Astrocyte of the spinal cord (primary cell): ENCODE measurements at regions not wholly inside any gene's neighbourhood (a gene's known extent, or its start where the extent isn't known, plus 50 kb on each side); places are given as distances from the start of the nearest gene placed in this dataset.

Experiments used
- DNase-seq: peaks from one replicate; pipeline ENCODE4 v3.0.0; 2011; ENCODE audit warnings: low read depth, low spot score
- H3K4me3 ChIP-seq: 2 replicates; pipeline ENCODE4 v1.5.1; 2011; ENCODE audit warnings: low read depth, mild to moderate bottlenecking, low read length, moderate library complexity
- CTCF ChIP-seq: IDR thresholded peaks from 2 replicates; pipeline ENCODE4 v1.5.1; 2012; ENCODE audit warnings: low read depth, mild to moderate bottlenecking, low read length, inconsistent platforms
- in situ Hi-C: cut with HindIII; loops from 2 replicates; pipeline ENCODE4 v1.10.0; 2017; ENCODE audit warnings: low sequenced_read_pairs

GRCh38 chr10:29896053-29896452 is 163.3 kb downstream of the JCAD start:
- in situ Hi-C loops = no loop called here
- no peak overlapping the region for H3K4me3 ChIP-seq
- peak; percentile 85 for DNase-seq
- TF ChIP-seq CTCF = no peak

- DNase-seq = peak; percentile 100
- no peak overlapping the region for H3K4me3 ChIP-seq
- in situ Hi-C loops = no loop called here
- TF ChIP-seq CTCF = no peak
These were observed 163.9 kb downstream of the JCAD start for GRCh38 chr10:29895456-29895855.

- in situ Hi-C loops = no loop called here
- no peak for DNase-seq
- H3K4me3 ChIP-seq = no peak overlapping the region
- no peak for TF ChIP-seq CTCF
These were observed 171.1 kb downstream of the JCAD start for GRCh38 chr10:29888321-29888720.

GRCh38 chr10:29886299-29886698 is 173.1 kb downstream of the JCAD start:
- TF ChIP-seq CTCF = no peak
- in situ Hi-C loops = no loop called here
- DNase-seq = no peak

GRCh38 chr10:29883231-29883630 is 176.2 kb downstream of the JCAD start:
- no peak for DNase-seq
- no peak overlapping the region for H3K4me3 ChIP-seq
- TF ChIP-seq CTCF = no peak
- in situ Hi-C loops = no loop called here

More at GRCh38 chr10:29886299-29886698, 173.1 kb downstream of the JCAD start:
- no peak overlapping the region for H3K4me3 ChIP-seq

GRCh38 chr10:29882766-29883165 is 176.6 kb downstream of the JCAD start:
- in situ Hi-C loops = no loop called here
- DNase-seq = no peak
- no peak for TF ChIP-seq CTCF
- no peak overlapping the region for H3K4me3 ChIP-seq

- in situ Hi-C loops = no loop called here
- no peak overlapping the region for H3K4me3 ChIP-seq
- no peak for TF ChIP-seq CTCF
- no peak for DNase-seq
These were observed 177.6 kb downstream of the JCAD start for GRCh38 chr10:29881811-29882210.
